HEK293T (cell line): ENCODE measurements at regions not wholly inside any gene's neighbourhood (a gene's known extent, or its start where the extent isn't known, plus 50 kb on each side); places are given as distances from the start of the nearest gene placed in this dataset.

ENCODE experiments used
- BHLHE40 ChIP-seq: fragments of 450-650 bp; IDR thresholded peaks from 2 replicates; pipeline ENCODE4 v1.6.1; 2016; ENCODE audit warnings: mild to moderate bottlenecking, moderate library complexity, borderline replicate concordance
- FOXA1 ChIP-seq: fragments of 450-650 bp; IDR thresholded peaks from 2 replicates; pipeline ENCODE4 v1.6.1; 2016; ENCODE audit warnings: mild to moderate bottlenecking
- FOXM1 ChIP-seq: fragments of 450-650 bp; IDR thresholded peaks from 2 replicates; pipeline ENCODE4 v1.6.1; 2017; ENCODE audit warnings: mild to moderate bottlenecking, borderline replicate concordance
- HDGF ChIP-seq: fragments of 450-650 bp; IDR thresholded peaks from 2 replicates; pipeline ENCODE4 v1.6.1; 2017; ENCODE audit warnings: antibody characterized with exemption, borderline replicate concordance
- L3MBTL2 ChIP-seq: fragments of 450-650 bp; conservative IDR thresholded peaks from 2 replicates; pipeline ENCODE4 v1.6.1; 2016; ENCODE audit warnings: mild to moderate bottlenecking
- SP1 ChIP-seq: fragments of 450-650 bp; IDR thresholded peaks from 2 replicates; pipeline ENCODE4 v1.6.1; 2017
- TARDBP ChIP-seq: fragments of 450-650 bp; IDR thresholded peaks from 2 replicates; pipeline ENCODE4 v1.6.1; 2016
- TF ChIP-seq, protein P1 (sequence below): fragments of 450-650 bp; IDR thresholded peaks from 2 replicates; pipeline ENCODE4 v1.6.1; 2016

DNA sequence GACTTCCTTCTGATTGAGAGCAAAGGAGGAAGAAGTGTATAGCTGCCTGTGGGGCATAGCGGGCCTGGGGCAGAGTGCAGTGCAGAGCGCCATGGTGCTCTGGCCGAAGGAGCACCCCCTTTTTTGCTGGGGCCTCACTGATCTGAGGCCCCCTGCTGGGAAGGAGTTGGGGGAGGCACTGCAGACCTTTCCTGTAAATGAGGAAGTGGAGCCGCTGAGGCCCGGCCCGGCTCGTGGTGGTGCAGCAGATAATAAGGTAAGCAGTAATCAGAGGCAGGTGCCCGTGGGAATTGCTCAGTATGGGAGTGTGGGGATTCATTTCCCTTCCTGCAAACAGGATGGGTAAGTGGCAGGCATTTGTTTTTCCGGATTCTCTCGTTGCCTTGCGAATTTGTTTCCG, 373.7 kb upstream of the MKI67 start:
- no peak for TF ChIP-seq HDGF
- TF ChIP-seq, protein P1, sequence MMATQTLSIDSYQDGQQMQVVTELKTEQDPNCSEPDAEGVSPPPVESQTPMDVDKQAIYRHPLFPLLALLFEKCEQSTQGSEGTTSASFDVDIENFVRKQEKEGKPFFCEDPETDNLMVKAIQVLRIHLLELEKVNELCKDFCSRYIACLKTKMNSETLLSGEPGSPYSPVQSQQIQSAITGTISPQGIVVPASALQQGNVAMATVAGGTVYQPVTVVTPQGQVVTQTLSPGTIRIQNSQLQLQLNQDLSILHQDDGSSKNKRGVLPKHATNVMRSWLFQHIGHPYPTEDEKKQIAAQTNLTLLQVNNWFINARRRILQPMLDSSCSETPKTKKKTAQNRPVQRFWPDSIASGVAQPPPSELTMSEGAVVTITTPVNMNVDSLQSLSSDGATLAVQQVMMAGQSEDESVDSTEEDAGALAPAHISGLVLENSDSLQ: no peak
- TF ChIP-seq TARDBP: no peak
- TF ChIP-seq L3MBTL2: no peak
- no peak for TF ChIP-seq FOXA1
- no peak for TF ChIP-seq BHLHE40
- no peak for TF ChIP-seq SP1
- TF ChIP-seq FOXM1: no peak
